K562 (cell line): ENCODE measurements at regions not wholly inside any gene's neighbourhood (a gene's known extent, or its start where the extent isn't known, plus 50 kb on each side); places are given as distances from the start of the nearest gene placed in this dataset.

Experiments used
- ATAC-seq: fragments of 200-7000 bp; cut with Tn5 transposase; 3 replicates; pipeline ENCODE4 v1.9.1; 2020; ENCODE audit warnings: moderate library complexity
- BruUV-seq: library from RNA; stranded (reverse); fragments of 400-500 nt; replicated peaks from 2 replicates; lab custom pipeline; 2021; lab: Mats Ljungman, UMichigan
- CTCF ChIA-PET: fragments of 300-600 bp; formaldehyde crosslinking; extraction: SDS; loops from one replicate; lab custom pipeline; 2021; ENCODE audit warnings: low intra/inter-chr PET ratio; lab: Yijun Ruan, JAX
- POLR2A ChIA-PET: fragments of 300-600, 350-650 bp; sonication (Branson Sonifier 250); formaldehyde crosslinking; extraction: SDS; loops from one replicate; lab custom pipeline; 2021; ENCODE audit warnings: antibody characterized with exemption, inconsistent platforms; lab: Yijun Ruan, JAX
- DNase-seq, 4 experiments: peaks; one replicate each; pipeline versions ENCODE4 v3.0.0 to v3.0.0-alpha.2; 2011 to 2018; ENCODE audit warnings: low spot score in 3 of 4, mixed read lengths in 3 of 4; ENCODE audit errors: extremely low read depth in 1 of 4
- FAIRE-seq: peaks from 2 replicates; lab custom pipeline; 2011; peaks lifted over from hg19 to GRCh38; lab: Jason Lieb, UNC
- H2AFZ ChIP-seq: 2 replicates; pipeline ENCODE4 v1.6.0; 2011; ENCODE audit warnings: low read depth, low read length, control low read depth, inconsistent platforms
- H3K27ac ChIP-seq: fragments of 200-600 bp; 3 replicates; pipeline ENCODE4 v1.8.0; 2011; ENCODE audit warnings: low read depth, mild to moderate bottlenecking, control low read depth, inconsistent platforms, low read length, moderate library complexity, mixed read lengths; ENCODE audit errors: extremely low read depth
- H3K27me3 ChIP-seq, 2 experiments: fragments of 300-600 bp in 1 of 2; 2 replicates in 1 of 2; 3 replicates in 1 of 2; pipeline versions ENCODE4 v1.6.0 to v1.8.0; 2011; ENCODE audit warnings: inconsistent platforms in 2 of 2, low read length in 2 of 2, mild to moderate bottlenecking in 1 of 2, mixed read lengths in 1 of 2, moderate library complexity in 1 of 2; ENCODE audit not compliant: control insufficient read depth in 2 of 2, insufficient read depth in 2 of 2
- H3K36me3 ChIP-seq: fragments of 300-600 bp; 3 replicates; pipeline ENCODE4 v1.8.0; 2011; ENCODE audit warnings: mild to moderate bottlenecking, low read length, inconsistent platforms; ENCODE audit not compliant: control insufficient read depth, insufficient read depth
- H3K4me1 ChIP-seq, 2 experiments: fragments of 200-600 bp in 1 of 2; replicated peaks in 1 of 2; 2 replicates in 1 of 2; 3 replicates in 1 of 2; pipeline versions ENCODE4 v1.5.1 to v1.8.0; 2011; ENCODE audit warnings: inconsistent platforms in 2 of 2, low read length in 2 of 2, mild to moderate bottlenecking in 1 of 2, mixed read lengths in 1 of 2, moderate library complexity in 1 of 2; ENCODE audit not compliant: control insufficient read depth in 2 of 2, insufficient read depth in 2 of 2
- H3K4me2 ChIP-seq: 2 replicates; pipeline ENCODE4 v1.6.1; 2011; ENCODE audit warnings: low read length, control low read depth, inconsistent platforms, mixed read lengths; ENCODE audit not compliant: insufficient read depth
- H3K4me3 ChIP-seq: fragments of 200-600 bp; sonication (generic), shearing (Covaris generic); 2 replicates; pipeline ENCODE4 v1.5.1; 2016; ENCODE audit warnings: control low read depth, inconsistent platforms
- H3K79me2 ChIP-seq: fragments of 200-600 bp; 3 replicates; pipeline ENCODE4 v1.8.0; 2011; ENCODE audit warnings: low read length, inconsistent platforms; ENCODE audit not compliant: control insufficient read depth, insufficient read depth
- H3K9ac ChIP-seq, 2 experiments: 2 replicates each; pipeline versions ENCODE4 v1.6.0 to v1.6.1; 2011; ENCODE audit warnings: low read depth in 2 of 2, low read length in 2 of 2, control low read depth in 1 of 2, inconsistent platforms in 1 of 2, mild to moderate bottlenecking in 1 of 2, mixed read lengths in 1 of 2; ENCODE audit not compliant: insufficient read depth in 1 of 2
- H3K9me1 ChIP-seq: one replicate; pipeline ENCODE4 v1.6.0; 2011; ENCODE audit warnings: inconsistent platforms, mild to moderate bottlenecking, low read length, moderate library complexity; ENCODE audit not compliant: control insufficient read depth, insufficient read depth
- H3K9me3 ChIP-seq: replicated peaks from 2 replicates; pipeline ENCODE4 v1.5.1; 2011; ENCODE audit warnings: low read depth, low read length, inconsistent platforms; ENCODE audit not compliant: control insufficient read depth, insufficient read depth
- H4K20me1 ChIP-seq: replicated peaks from 2 replicates; pipeline ENCODE4 v1.6.1; 2011; ENCODE audit warnings: low read length, inconsistent platforms, mixed read lengths; ENCODE audit not compliant: control insufficient read depth, insufficient read depth
- CCNT2 ChIP-seq: IDR thresholded peaks from 2 replicates; pipeline ENCODE4 v1.6.1; 2011; ENCODE audit warnings: borderline replicate concordance, low read depth, mild to moderate bottlenecking, moderate library complexity, mixed read lengths, low read length; ENCODE audit not compliant: insufficient read length; ENCODE audit errors: extremely low read depth
- E2F3 ChIP-seq: fragments of 250-450 bp; sonication (Bioruptor Pico); IDR thresholded peaks from 2 replicates; pipeline ENCODE4 v1.4.0; 2020; ENCODE audit warnings: mild to moderate bottlenecking
- EHMT2 ChIP-seq: fragments of 450-650 bp; IDR thresholded peaks from 2 replicates; pipeline ENCODE4 v1.6.1; 2018; ENCODE audit warnings: antibody characterized with exemption
- EP400 ChIP-seq: fragments of 450-650 bp; IDR thresholded peaks from 2 replicates; pipeline ENCODE4 v1.6.1; 2017; ENCODE audit warnings: antibody characterized with exemption, mild to moderate bottlenecking, moderate library complexity
- FOSL1 ChIP-seq: fragments of 200-800 bp; sonication (Bioruptor generic); conservative IDR thresholded peaks from 2 replicates; pipeline ENCODE4 v1.6.1; 2016; ENCODE audit warnings: missing genetic modification characterization, missing compliant biosample characterization
- HDAC6 ChIP-seq: IDR thresholded peaks from 2 replicates; pipeline ENCODE4 v1.6.1; 2012; ENCODE audit warnings: low read depth, mild to moderate bottlenecking, control low read depth, inconsistent platforms, low read length, moderate library complexity
- LARP7 ChIP-seq: fragments of 450-650 bp; IDR thresholded peaks from 2 replicates; pipeline ENCODE4 v1.6.1; 2016
- NELFE ChIP-seq: IDR thresholded peaks from 2 replicates; pipeline ENCODE4 v1.6.1; 2011; ENCODE audit warnings: mild to moderate bottlenecking; ENCODE audit not compliant: insufficient read depth, insufficient read length
- NFIX ChIP-seq: fragments of 250-450 bp; sonication (Bioruptor Pico); IDR thresholded peaks from 2 replicates; pipeline ENCODE4 v1.4.0; 2020; ENCODE audit warnings: low read depth, mild to moderate bottlenecking, moderate library complexity
- PATZ1 ChIP-seq: fragments of 250-450 bp; sonication (Bioruptor Pico); IDR thresholded peaks from 2 replicates; pipeline ENCODE4 v1.5.0; 2020; ENCODE audit warnings: mild to moderate bottlenecking, borderline replicate concordance
- SMC3 ChIP-seq: conservative IDR thresholded peaks from 2 replicates; pipeline ENCODE4 v1.6.1; 2011; ENCODE audit warnings: low read depth, low read length, improper control_type of control experiment; ENCODE audit not compliant: insufficient read depth
- TFAM ChIP-seq: fragments of 250-450 bp; sonication (Bioruptor Pico); conservative IDR thresholded peaks from 2 replicates; pipeline ENCODE4 v1.5.0; 2021; ENCODE audit warnings: mild to moderate bottlenecking, moderate library complexity
- TFE3 ChIP-seq: fragments of 450-650 bp; formaldehyde crosslinking; IDR thresholded peaks from 2 replicates; pipeline ENCODE4 v1.4.0; 2020; ENCODE audit warnings: mild to moderate bottlenecking, mixed read lengths
- XRCC5 ChIP-seq: fragments of 200-400 bp; formaldehyde crosslinking; IDR thresholded peaks from 2 replicates; pipeline ENCODE4 v1.6.1; 2017; ENCODE audit warnings: low read depth, mild to moderate bottlenecking, low read length
- ZNF77 ChIP-seq: fragments of 250-450 bp; sonication (Bioruptor Pico); IDR thresholded peaks from 2 replicates; pipeline ENCODE4 v1.5.0; 2020
- WGBS: fragments of 100-300 bp; shearing (Covaris generic); methylation state at CpG from one replicate; pipeline ENCODE4 v1.1.6; 2016; ENCODE audit warnings: low coverage, mixed read lengths; ENCODE audit not compliant: insufficient coverage; ENCODE audit errors: missing lambda C conversion rate; 5-methylcytosine and 5-hydroxymethylcytosine counted together
- in situ Hi-C: fragments of 300-500 bp; cut with MboI; formaldehyde crosslinking; loops from 4 replicates; pipeline ENCODE4 v1.15.0; 2018; ENCODE audit warnings: inconsistent platforms, mixed read lengths
- intact Hi-C: fragments of 100-400 bp; cut with micrococcal nuclease; formaldehyde crosslinking; loops from 2 replicates; pipeline ENCODE4 v1.14.2; 2022
- TF ChIP-seq, protein P1 (sequence below): fragments of 250-450 bp; sonication (Bioruptor Pico); IDR thresholded peaks from 2 replicates; pipeline ENCODE4 v1.5.0; 2021; ENCODE audit warnings: mild to moderate bottlenecking, moderate library complexity

GRCh38 chr4:179664430-179665027, 2222.3 kb upstream of the AGA start (continued):
- TF ChIP-seq, protein P1, sequence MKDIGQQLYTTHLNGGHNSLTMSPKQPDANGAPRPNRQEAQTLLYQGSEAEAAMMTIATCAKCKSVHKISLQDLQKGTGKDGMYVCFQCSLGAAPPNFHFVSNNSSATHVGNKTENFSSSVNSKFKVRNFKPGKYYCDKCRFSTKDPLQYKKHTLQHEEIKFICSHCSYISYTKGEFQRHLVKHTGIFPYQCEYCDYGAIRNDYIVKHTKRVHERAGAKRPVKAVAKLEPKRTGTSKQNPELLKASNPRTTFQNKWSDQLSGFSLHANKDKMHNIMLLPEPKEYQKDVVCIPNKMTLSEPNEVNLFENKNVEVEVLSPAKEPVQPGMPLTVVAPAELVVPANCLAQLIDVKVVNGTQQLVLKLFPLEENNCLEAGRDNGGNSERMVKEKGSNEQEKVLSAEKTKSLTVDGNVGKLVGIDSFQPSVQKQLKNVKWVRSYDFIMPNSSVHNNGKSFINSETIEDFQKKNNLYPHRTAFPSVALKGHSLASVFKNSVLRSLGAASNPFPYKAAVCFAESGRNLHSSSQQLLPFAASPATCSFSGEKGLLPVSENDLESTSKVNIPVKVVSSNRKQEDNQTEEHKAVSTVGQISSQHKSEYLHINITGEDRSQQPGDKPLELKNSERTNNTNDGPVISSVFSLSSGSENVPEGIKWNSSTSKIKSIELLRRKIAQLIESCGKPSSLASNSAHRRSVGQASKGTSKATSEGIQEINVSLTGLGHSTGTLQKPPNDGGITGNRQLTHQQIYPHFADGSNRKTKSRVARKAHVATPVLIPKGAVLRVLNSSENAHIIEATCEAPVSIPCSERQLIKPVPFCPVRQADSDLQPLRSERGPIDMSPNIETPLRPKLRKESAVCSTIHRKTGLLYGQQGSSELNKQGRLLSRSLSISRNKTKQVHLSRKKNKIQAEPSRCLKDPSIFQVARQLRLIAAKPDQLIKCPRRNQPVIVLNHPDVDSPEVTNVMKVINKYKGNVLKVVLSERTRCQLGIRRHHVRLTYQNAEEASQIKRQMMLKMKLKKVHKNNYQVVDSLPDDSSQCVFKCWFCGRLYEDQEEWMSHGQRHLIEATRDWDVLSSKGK = no peak
- TF ChIP-seq XRCC5 = no peak

DNA sequence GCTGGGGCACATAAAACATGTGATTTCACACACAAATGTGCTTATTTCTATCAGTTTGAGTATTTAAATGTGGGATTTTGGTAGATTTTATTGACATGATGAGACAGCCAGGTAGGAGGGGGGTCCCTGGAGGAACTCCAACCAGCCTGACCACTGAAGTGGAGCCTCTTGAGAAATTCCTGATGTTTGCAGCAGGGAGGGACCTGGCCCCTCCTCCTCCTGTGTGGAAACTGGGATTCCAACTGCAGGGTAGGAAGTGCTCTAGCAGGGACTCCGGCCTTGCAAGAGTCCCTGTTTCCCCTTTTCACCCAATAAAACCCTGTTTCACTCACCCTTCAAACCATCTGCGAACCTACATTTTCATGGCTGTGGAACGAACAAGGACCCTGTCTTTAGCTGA, 2224.0 kb upstream of the AGA start:
- Histone ChIP-seq H2AFZ (no peak overlapping the region), H3K27me3 (no peaks in the 10 kb centered on the region), H4K20me1 (no peaks in the 10 kb centered on the region), H3K36me3 (no peaks in the 10 kb centered on the region), H3K9me1 (no peaks in the 10 kb centered on the region), H3K4me1 (no peaks in the 10 kb centered on the region), H3K9ac (no peak overlapping the region), H3K4me2 (no peak overlapping the region), H3K79me2 (no peaks in the 10 kb centered on the region), H3K27ac (no peak overlapping the region), H3K9me3 (no peaks in the 10 kb centered on the region), H3K4me3 (no peak overlapping the region)
- no TSS peak for BruUV-seq
- WGBS = 4% methylated on average over 3 of the region's 3 CpGs
- in situ Hi-C loops = no loop called here
- intact Hi-C loops = no loop called here
- no peak for ATAC-seq
- ChIA-PET CTCF (no interaction called here), POLR2A (no interaction called here)
- DNase-seq = no peak
- no peak for FAIRE-seq
- no peak for TF ChIP-seq ZNF77
- no peak for TF ChIP-seq NFIX (CRISPR knock-in tag)
- TF ChIP-seq NELFE = no peak
- TF ChIP-seq LARP7 = no peak
- TF ChIP-seq TFAM = no peak
- no peak for TF ChIP-seq PATZ1 (CRISPR knock-in tag)
- no peak for TF ChIP-seq TFE3 (CRISPR knock-in tag)
- no peak for TF ChIP-seq SMC3
- no peak for TF ChIP-seq EP400
- no peak for TF ChIP-seq HDAC6
- TF ChIP-seq E2F3 (CRISPR knock-in tag) = no peak
- TF ChIP-seq EHMT2 = no peak
- no peak for TF ChIP-seq FOSL1
- TF ChIP-seq CCNT2 = no peak
